Stimulated activated CD4-positive, alpha-beta T cell treated with anti-CD3 and anti-CD28 coated beads, TNF-alpha, amount 100 ng/mL, for 24 hours (primary cell): ENCODE measurements at regions not wholly inside any gene's neighbourhood (a gene's known extent, or its start where the extent isn't known, plus 50 kb on each side); places are given as distances from the start of the nearest gene placed in this dataset.

Experiments used
- DNase-seq, 3 experiments: peaks; one replicate each; pipeline ENCODE4 v3.0.0-alpha.2; 2020; ENCODE audit warnings: low read depth in 3 of 3

DNA sequence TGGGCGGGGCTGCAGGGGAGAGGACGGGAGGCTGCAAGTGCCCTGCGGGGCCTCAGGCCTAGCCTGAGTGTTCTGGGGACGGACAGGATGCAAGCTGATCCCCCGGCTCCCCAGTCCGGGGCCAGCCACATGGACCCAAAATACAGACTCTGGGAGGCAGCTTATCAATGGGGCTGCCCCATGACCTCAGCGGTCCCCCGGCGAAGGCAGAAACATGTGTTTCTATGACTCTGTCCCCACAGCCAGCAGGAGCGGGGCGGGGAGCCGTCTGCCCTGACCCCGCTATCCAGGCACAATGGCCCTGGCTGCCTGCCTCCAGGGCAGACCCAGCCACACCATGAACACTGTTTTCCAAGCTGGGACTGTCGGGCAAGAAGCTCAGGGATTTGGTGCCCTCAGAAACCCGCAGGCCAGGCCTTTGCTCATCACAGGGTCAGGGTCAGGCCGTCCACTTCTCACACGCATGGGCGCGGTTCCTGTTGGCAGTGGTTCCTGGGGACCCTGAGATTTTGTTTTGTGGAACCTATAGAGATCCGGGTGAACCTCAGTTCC is 75.0 kb downstream of the RFLNA start:
- DNase-seq: no peak

DNA sequence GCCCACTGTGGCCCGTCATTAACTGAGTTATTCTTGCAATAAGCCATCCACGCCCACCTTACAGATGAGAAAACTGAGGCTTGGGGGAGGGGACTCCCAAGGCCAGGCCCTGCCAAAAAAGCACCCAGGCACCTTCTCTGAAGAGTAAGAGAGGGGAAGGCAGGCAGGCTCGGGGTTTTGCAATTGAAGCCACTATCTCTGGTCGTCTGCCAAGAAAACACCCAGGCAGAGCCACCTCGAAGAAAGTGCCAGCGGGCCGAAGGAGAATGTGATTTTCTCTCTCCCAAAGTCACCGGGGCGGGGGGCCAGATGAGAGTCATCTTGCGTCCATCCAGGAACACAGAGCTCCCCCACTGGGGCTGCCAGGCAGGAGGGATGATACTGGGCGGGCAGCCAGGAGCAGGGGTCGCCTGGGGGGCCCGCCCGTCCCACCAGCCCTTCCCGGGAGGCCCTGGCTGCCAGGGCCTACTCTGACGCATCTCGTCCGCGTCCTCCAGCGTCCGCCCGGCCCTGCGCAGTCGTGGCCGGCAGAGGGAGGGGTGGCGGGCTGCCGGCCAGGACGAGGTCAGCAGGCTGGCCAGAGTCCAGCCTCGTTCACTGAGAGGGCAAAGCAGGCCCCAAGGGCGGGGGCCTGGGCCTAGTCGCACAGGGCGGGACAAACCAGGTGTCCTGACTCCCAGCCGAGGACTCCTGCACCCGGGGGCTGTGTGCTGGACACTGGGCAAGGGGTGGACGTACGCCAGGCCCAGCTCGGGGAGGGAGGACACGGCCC is 74.3 kb downstream of the RFLNA start:
- DNase-seq: no peak

DNA sequence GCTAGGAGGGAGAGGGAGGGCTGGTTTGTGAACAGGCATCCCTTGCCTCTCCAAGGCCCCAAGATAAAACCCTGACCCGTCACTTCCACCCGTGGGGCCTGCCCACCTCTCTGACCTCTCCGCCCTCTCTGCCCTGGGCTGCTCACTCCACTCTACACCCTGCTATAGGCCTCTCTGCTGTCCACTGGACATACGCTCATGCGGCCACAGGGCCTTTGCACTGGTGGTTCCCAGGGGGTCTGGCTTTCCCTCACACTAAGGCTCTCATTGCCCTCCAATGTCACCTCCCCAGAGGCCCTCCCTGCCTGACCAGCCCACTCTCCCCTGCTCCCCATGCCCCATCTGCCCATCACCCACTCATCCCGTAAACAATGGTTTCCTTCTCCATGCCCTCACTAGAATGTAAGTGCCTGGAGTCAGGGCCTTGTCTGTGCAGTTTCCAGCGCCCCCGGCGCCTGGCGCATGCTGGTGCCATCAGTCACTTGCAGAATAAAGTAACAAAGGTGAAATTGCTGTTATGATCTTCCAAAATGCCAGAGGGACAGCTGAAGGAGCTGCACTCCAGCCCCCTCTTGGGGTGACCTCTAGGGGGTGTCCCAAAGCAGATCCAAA is 73.6 kb downstream of the RFLNA start:
- DNase-seq: no peak

DNA sequence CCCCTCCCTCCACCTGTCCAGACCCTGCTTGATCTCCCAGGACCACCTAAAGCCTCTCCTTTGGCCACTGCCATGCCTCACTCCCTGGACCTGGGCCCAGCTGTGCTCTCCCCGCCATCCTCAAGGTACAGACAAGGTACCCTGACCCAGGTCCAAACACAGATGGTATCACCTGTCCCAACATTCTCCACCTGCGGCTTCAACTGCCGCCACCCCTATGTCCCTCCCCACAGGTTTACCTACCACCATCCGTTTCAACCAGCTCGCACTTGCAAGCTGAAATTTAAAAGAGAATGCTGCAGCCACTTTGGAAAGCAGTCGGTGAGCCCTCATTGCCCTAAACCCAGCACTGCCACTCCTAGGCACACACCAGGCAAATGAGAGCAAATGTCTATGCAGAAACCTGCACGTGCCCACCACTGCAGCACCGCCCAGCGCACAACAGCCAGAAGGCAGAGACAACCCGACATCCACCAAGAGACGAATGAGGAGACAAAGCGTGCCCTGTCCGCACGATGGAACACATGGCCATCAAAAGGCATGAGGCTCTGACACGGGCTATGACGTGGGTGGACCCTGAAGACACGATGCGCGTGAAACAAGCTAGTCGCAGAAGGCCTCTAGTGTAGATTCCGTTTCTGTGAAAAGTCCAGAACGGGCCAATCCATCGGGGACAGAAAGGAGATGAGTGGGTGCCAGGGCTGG is 71.0 kb downstream of the RFLNA start:
- no peak for DNase-seq
